Suprapubic skin (tissue), 4 donors: ENCODE measurements at regions not wholly inside any gene's neighbourhood (a gene's known extent, or its start where the extent isn't known, plus 50 kb on each side); places are given as distances from the start of the nearest gene placed in this dataset.

Experiments used
- EP300 ChIP-seq: sonication (generic); formaldehyde crosslinking; IDR thresholded peaks from one replicate; pipeline ENCODE4 v1.6.1; 2017; ENCODE audit warnings: antibody characterized with exemption
- POLR2A ChIP-seq, 2 donors: fragments of 450-650 bp; IDR thresholded peaks; one replicate each; pipeline ENCODE4 v1.6.1; 2017; ENCODE audit warnings: antibody characterized with exemption in 2 of 2, mild to moderate bottlenecking in 2 of 2, moderate library complexity in 2 of 2
- POLR2AphosphoS5 ChIP-seq, 3 donors: sonication (generic); formaldehyde crosslinking; IDR thresholded peaks; one replicate each; pipeline ENCODE4 v1.6.1; 2017; ENCODE audit warnings: antibody characterized with exemption in 3 of 3
- TF ChIP-seq, protein P1 (sequence below), 2 donors: fragments of 200-600 bp in 1 of 2; fragments of 450-650 bp in 1 of 2; sonication (generic) in 1 of 2; IDR thresholded peaks; one replicate each; pipeline ENCODE4 v1.5.1; 2016 to 2019; ENCODE audit warnings: antibody characterized with exemption in 2 of 2, mild to moderate bottlenecking in 1 of 2, moderate library complexity in 1 of 2

DNA sequence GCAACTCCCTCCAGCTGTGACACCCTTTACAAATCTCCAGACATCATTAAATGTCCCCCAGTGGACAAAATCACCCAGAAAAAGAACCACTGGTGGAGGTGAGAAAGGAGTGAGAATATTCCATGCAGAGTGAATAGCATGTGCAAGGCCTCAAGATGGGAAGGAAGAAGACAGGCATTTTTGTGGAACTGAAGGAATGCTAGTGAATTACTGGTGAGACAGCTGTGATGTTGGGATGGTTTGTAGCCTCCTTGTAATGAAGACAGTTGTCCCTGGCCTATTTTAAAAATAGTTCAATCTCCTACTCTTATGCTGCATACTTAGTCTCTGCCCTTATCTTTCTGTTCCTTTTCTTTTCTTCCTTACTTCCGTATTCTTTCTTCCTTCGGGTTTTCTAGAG is 124.9 kb upstream of the RPS23 start:
- TF ChIP-seq, protein P1, sequence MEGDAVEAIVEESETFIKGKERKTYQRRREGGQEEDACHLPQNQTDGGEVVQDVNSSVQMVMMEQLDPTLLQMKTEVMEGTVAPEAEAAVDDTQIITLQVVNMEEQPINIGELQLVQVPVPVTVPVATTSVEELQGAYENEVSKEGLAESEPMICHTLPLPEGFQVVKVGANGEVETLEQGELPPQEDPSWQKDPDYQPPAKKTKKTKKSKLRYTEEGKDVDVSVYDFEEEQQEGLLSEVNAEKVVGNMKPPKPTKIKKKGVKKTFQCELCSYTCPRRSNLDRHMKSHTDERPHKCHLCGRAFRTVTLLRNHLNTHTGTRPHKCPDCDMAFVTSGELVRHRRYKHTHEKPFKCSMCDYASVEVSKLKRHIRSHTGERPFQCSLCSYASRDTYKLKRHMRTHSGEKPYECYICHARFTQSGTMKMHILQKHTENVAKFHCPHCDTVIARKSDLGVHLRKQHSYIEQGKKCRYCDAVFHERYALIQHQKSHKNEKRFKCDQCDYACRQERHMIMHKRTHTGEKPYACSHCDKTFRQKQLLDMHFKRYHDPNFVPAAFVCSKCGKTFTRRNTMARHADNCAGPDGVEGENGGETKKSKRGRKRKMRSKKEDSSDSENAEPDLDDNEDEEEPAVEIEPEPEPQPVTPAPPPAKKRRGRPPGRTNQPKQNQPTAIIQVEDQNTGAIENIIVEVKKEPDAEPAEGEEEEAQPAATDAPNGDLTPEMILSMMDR (IDR thresholded peaks at IDR 0.05), result no peak
- no peak for TF ChIP-seq POLR2A (IDR thresholded peaks at IDR 0.05)
- no peak for TF ChIP-seq EP300
- no peak for TF ChIP-seq POLR2AphosphoS5 (IDR thresholded peaks at IDR 0.05)
